B cell (primary cell): ENCODE measurements at regions not wholly inside any gene's neighbourhood (a gene's known extent, or its start where the extent isn't known, plus 50 kb on each side); places are given as distances from the start of the nearest gene placed in this dataset.

Experiments
- CTCF ChIP-seq: fragments of 200-600 bp; IDR thresholded peaks from one replicate; pipeline ENCODE4 v1.8.0; 2022; ENCODE audit warnings: antibody characterized with exemption, mild to moderate bottlenecking
- EZH2 ChIP-seq: IDR thresholded peaks from 2 replicates; pipeline ENCODE4 v1.6.1; 2012; ENCODE audit warnings: borderline replicate concordance, low read depth, mild to moderate bottlenecking, moderate library complexity, low read length; ENCODE audit not compliant: insufficient read depth, poor library complexity, severe bottlenecking

- TF ChIP-seq CTCF, result no peak
- TF ChIP-seq EZH2, result no peak
Measured at GRCh38 chr18:67805261-67805660, 288.7 kb upstream of the DSEL start.
